H7 (cell line): ENCODE measurements at regions not wholly inside any gene's neighbourhood (a gene's known extent, or its start where the extent isn't known, plus 50 kb on each side); places are given as distances from the start of the nearest gene placed in this dataset.

Experiments
- DNase-seq: peaks from one replicate; pipeline ENCODE4 v3.0.0; 2012
- H3K27me3 ChIP-seq: 2 replicates; pipeline ENCODE4 v1.6.0; 2011; ENCODE audit warnings: mild to moderate bottlenecking, low read length; ENCODE audit not compliant: control insufficient read depth, insufficient read depth
- H3K36me3 ChIP-seq: replicated peaks from 2 replicates; pipeline ENCODE4 v1.5.1; 2011; ENCODE audit warnings: low read length; ENCODE audit not compliant: control insufficient read depth, insufficient read depth
- H3K4me3 ChIP-seq: 2 replicates; pipeline ENCODE4 v1.5.1; 2011; ENCODE audit warnings: low read depth, mild to moderate bottlenecking, control low read depth, low read length, moderate library complexity; ENCODE audit not compliant: insufficient read depth

DNA sequence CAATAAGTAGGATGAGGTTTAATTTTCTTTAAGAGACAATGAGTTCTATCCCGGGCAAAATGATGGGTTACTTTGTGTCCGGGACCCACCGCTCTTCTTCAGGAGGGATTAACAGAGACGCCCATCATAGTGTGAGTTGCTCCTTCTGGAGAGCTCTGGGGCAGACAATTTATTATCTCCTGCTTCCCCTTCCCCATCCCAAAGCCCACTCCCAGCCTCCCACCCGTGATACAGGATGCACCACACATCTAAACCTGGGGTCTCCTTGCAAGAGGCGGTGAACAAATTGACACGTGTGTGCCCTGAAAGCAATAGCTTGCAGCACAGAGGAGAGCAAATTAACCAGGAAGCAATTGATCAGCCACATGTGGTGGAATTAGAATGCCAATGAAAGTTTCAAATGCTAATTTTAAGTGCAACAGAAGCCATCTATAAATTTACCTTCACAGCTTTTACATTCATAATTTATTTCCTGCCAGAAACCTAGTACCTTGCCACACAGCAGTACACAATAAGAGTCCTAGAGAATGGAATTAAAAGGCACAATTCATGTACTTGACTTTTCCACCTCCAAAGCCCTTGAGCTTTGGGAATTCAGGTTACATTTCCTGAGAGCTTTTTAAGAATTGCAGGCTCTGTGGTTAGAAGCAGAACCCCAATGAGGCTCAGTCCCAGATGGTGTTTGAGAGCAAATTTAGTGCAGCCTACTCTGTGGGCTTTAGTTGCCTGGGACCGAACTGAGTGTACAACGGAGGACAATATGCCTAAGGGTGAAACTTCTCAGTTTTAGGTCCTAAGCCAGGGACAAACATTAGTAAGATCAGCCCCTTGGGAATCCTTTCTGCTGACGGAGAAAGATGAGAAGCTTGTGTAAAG lies 399.6 kb downstream of the MED10 start:
- H3K4me3 ChIP-seq: no peak overlapping the region
- no peak for DNase-seq
- no peaks in the 10 kb centered on the region for H3K27me3 ChIP-seq
- H3K36me3 ChIP-seq: no peaks in the 10 kb centered on the region

DNA sequence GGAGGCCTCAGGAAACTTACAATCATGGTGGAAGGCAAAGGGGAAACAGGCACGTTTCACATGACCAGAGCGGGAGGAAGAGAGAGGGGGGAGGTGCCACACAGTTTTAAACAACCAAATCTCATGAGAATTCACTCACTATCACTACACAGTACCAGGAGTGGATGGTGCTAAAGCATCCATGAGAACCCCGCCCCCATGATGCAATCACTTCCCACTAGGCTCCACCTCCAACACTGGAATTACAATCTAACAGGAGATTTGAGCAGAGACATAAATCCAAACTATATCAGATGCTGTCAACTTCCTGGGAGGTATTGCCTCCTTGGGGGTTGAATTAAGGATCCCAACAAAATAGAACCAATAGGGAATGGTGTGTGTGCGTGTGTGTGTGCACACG lies 407.1 kb downstream of the MED10 start:
- H3K27me3 ChIP-seq: no peaks in the 10 kb centered on the region
- DNase-seq: no peak
- no peak overlapping the region for H3K4me3 ChIP-seq
- H3K36me3 ChIP-seq: no peaks in the 10 kb centered on the region; the same call in 1 of the 2 replicates

DNA sequence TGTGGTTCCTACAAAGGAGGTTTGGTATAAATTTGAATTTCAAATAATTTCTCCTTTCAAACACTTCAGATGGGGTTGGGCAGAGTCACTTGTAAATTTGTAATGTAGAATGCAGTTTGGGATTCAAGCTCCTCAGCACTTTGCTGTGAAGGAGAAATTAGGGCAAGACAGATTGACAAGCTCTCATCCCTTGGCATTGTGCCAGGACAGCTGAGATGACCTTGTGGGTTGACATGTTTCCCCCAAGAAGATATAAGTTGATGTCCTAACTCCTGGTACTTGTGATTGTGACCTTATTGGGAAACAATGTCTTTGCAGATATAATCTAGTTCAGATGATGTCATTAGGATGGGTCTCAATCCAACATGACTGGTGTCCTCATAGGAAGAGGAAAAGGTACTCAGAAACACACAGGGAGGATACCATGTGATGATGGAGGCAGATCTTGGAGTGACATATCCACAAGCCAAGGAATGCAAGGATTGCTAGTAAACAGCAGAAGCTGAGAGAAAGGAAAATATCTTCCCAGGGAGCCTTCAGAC lies 408.3 kb downstream of the MED10 start:
- no peak for DNase-seq
- no peaks in the 10 kb centered on the region; the same call in 1 of the 2 replicates for H3K36me3 ChIP-seq
- no peak overlapping the region for H3K4me3 ChIP-seq
- H3K27me3 ChIP-seq: no peaks in the 10 kb centered on the region

DNA sequence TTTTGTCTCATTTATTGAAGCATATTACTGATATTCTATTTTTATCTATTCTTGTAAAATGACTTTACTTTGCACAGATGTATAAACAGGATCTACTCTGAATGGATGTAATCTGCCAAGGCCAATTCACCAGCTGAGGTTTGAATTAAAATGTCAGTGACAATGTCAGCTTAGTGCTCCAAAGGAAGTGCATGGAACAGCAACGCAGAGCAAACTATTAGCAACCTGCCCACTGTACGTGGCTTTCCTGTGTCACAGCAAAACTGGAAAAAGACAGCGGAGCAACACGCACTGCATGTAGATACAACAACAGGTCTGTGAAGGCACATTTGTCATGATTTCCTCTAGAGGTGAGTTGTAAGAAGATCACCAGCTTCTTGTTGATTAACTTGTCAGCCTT lies 409.4 kb downstream of the MED10 start:
- Histone ChIP-seq H3K27me3 (no peaks in the 10 kb centered on the region), H3K4me3 (no peak overlapping the region), H3K36me3 (no peaks in the 10 kb centered on the region; the same call in 1 of the 2 replicates)
- DNase-seq: no peak

DNA sequence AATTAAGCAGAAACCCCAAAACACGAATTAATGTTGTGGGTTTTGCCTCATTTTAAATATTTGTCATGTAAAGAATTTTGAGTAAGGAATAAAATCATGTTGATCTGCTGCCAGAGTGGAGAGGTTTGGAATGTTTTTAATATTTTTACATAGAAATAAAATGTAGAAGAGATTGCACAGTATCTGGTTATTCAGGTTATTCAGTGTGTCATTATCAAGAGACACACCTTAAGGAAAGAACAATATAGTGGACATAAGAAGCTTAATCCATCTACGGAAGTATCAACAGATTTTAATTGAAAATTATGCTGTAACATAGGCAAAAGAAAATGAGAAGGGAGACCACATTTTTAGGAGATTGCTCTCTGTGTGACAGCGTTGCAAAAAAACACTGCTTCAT lies 410.4 kb downstream of the MED10 start:
- DNase-seq: no peak
- no peaks in the 10 kb centered on the region for H3K27me3 ChIP-seq
- no peaks in the 10 kb centered on the region; the same call in 1 of the 2 replicates for H3K36me3 ChIP-seq
- H3K4me3 ChIP-seq: no peak overlapping the region

DNA sequence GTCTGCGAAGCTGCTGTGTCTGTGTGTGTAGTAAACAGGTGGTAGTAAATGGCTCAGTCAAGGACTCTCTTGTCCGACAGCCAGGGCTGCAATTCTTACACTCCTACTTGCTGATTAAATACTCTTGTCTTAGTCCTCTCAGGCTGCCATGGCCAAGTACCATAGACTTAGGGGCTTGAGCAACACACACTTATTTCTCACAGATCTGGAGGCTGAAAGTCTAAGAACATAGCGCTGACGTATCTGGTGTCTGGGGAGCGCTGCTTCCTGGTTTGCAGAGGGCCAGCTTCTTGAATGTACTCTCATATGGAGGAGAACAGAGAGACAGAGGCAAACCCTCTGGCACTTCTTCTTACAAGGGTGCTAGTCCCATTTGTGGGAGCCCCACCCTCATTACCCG lies 411.0 kb downstream of the MED10 start:
- Histone ChIP-seq H3K4me3 (no peak overlapping the region), H3K27me3 (no peaks in the 10 kb centered on the region), H3K36me3 (no peaks in the 10 kb centered on the region; the same call in 1 of the 2 replicates)
- DNase-seq: no peak

DNA sequence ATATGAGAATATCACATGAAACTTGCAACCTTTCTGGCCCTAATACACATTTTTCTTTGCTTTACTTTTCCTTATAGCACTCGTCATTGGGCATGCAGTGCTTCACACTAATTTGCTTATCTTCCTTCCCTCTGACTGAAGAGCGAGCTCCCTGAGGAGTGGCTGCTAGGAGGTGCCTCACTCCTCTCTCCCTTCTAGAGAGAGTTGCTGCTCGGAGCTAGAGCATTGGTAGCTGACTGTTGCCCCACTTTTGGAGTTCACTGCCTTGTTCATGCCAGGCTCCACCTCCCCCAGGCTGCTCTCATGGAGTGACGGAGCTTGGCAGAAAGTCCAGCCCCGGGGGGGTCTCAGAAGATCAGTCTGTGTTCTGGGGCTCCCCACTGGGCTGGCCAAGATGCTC lies 413.2 kb downstream of the MED10 start:
- DNase-seq: no peak
- H3K36me3 ChIP-seq: no peaks in the 10 kb centered on the region; the same call in 1 of the 2 replicates
- H3K27me3 ChIP-seq: no peaks in the 10 kb centered on the region
- no peak overlapping the region for H3K4me3 ChIP-seq

DNA sequence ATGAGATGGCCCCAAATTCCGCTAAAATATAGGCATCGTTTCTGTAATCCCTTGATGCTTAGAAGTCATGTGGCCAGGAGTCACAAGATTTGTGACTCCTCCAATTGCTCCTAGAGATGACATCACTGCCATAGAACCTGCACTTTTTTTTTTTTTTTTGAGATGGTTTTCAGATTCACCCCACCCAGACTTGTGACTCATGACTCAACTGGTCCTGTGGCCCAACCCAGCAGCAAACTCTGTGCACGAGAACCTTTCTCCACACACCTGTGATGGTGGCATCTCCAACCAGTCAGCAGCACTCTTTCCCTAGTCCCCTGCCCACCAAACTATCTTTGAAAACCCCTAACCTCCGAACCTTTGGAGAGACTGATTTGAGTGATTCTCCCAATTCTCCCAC lies 414.0 kb downstream of the MED10 start:
- Histone ChIP-seq H3K36me3 (no peaks in the 10 kb centered on the region; the same call in 1 of the 2 replicates), H3K27me3 (no peaks in the 10 kb centered on the region)
- no peak for DNase-seq

DNA sequence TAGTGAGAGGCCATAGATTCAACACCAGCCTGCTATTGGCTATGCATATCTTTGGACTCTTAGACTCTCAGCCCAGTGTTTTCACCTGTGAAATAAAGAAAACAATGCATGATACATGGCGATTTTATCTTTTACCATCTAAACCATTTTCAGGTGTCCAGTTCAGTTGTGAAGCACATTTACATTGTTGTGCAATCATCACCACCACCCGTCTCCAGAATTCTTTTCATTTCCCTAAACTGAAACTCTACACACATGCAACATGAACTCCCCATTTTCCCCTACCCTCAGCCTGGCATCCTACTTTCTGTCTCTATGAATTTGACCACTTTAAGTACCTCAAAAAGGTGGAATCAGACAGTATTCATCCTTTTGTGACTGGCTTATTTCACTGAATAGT lies 420.6 kb downstream of the MED10 start:
- peaks cover 3% of the 10 kb centered on the region; the same call in 1 of the 2 replicates for H3K27me3 ChIP-seq
- no peak for DNase-seq
- no peaks in the 10 kb centered on the region for H3K36me3 ChIP-seq
- H3K4me3 ChIP-seq: no peak overlapping the region

More for the DNA sequence above, 414.0 kb downstream of the MED10 start:
- no peak overlapping the region for H3K4me3 ChIP-seq

DNA sequence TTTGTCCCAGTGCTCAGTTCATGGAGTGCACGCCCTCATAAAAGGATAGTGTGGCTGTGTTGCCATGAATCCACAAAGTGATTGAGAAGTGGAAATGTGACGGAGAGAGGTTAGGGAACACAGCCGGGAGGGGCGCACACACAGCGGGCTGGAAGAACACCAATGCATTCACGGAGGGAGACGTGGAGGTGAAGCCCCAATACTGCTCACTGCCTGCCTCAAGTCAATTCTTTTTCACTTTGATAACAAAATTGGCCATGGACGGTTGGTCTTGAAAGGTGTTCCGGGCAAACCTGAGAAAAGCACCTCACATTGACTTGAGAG lies 424.1 kb downstream of the MED10 start:
- no peak overlapping the region for H3K4me3 ChIP-seq
- no peaks in the 10 kb centered on the region for H3K36me3 ChIP-seq
- no peak for DNase-seq
- H3K27me3 ChIP-seq: peaks cover 3% of the 10 kb centered on the region; the same call in 1 of the 2 replicates

DNA sequence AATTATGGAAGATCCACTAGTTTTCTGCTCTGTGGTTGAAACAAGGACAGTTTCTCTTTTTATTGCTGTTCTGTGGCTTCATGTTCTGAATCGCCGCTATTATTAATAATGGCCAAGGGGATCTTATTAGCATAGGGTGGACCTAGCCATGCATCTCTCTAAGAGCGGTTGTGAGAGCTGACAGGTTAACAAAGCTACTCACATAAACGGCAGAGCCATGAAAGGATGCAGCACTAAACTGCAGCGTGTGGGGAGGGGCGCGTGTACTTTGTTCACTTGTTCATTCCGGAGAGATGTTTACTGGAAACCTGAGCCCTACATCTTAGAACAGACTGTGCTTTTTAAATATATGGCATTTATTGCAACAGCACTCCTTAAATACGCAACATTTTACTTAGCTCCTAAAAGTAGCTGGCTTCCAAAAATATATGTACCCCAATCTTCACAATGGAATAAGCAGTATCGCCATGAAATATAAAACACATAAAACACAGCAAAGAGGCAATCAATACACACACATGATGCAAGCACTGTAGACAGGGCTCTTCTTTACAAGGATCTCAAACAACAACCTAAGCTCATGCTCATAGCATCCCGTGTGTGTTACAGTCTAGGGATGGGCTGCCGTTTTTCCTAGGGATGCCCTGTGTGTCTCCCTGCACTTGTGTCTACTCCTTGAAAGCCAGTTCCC lies 424.6 kb downstream of the MED10 start:
- DNase-seq: no peak
- Histone ChIP-seq H3K27me3 (peaks cover 3% of the 10 kb centered on the region; the same call in 1 of the 2 replicates), H3K36me3 (no peaks in the 10 kb centered on the region), H3K4me3 (no peak overlapping the region)

DNA sequence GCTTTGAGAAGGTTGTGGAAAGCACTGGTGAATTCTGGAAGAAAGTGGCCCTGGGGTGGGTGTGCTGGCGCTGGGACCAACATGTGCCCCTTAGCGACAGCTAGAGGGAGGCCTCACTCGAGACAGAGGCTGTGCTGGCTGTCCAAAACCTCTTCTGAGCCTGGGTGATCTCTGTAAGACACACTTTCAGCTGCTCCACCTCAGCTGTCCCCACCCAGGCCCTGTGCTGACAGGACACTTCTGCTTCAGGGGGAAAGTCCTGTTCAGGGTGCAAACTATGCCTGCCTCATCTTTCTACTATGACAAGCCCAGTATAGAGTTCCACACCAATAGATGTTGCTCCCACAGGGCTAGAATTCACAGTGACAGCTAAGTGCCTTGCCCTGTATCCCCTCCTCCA lies 426.4 kb downstream of the MED10 start:
- Histone ChIP-seq H3K4me3 (no peak overlapping the region), H3K36me3 (no peaks in the 10 kb centered on the region), H3K27me3 (peaks cover 3% of the 10 kb centered on the region; the same call in 1 of the 2 replicates)
- no peak for DNase-seq

DNA sequence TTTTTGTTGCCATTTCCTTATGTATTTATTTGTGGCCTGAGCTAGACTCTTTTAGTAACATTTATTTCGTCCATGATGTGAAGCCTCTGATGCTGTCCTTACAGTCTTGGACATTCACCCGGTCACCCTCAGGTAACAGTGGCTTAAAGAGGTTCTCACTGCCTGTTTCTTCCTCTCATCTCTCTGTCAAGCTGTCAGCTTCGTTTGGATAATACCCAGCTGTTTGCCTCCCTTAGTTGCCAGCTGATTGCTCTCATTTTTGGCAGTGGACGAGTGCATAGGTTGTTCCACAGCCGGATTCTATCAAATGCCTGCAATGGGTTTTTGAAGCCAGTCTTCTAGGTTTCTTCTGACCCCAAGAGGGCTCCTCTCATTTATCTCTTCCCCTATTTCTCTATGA lies 427.7 kb downstream of the MED10 start:
- Histone ChIP-seq H3K4me3 (no peak overlapping the region), H3K36me3 (no peaks in the 10 kb centered on the region), H3K27me3 (peaks cover 3% of the 10 kb centered on the region; the same call in 1 of the 2 replicates)
- no peak for DNase-seq

DNA sequence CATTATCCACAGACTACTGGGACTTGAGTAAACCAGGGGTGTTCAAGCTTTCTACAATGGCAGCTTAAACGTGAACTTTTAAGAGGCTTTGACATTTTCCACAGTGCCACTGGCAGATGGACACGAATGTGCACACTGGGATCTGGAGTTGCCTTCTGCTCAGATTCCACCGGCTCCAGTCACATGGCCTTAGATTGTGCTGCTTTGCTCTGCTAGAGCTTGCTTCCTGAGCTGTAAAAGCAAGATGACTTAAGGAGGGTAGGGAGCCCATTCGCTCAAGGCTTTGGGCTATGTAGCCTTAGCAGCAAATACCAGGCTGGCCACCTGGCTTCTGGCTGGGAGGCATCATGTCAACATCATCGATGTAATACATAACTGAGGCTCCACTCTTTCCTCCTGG lies 436.9 kb downstream of the MED10 start:
- Histone ChIP-seq H3K4me3 (no peak overlapping the region), H3K36me3 (no peaks in the 10 kb centered on the region), H3K27me3 (no peaks in the 10 kb centered on the region)
- DNase-seq: no peak
